NCI-H1436 treated with DMSO at 0.1 percent for 48 hours (cell line): ENCODE measurements at regions not wholly inside any gene's neighbourhood (a gene's known extent, or its start where the extent isn't known, plus 50 kb on each side); places are given as distances from the start of the nearest gene placed in this dataset.

Experiments used
- DNase-seq: peaks from one replicate; lab custom pipeline; 2025; lab: John Stamatoyannopoulos, UW

DNA sequence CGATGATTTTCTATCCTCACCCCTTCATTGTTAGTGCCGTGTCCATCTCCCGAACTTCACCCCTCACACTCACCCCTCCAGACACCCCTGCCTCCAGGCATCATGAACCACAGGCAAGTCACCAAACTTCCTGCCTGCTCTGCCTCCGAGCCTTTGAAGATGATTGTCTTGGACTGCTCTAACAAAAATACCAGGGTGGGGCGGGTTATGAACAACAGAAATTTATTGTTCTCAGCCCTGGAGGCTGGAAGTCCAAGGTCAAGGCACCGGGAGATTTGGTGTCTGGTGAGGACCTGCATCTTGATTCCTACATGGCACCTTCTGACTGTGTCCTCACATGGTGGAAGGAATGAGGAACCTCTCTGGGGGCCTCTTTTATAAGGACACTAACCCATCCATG lies 1508.3 kb downstream of the TBC1D22A start:
- no peak for DNase-seq

DNA sequence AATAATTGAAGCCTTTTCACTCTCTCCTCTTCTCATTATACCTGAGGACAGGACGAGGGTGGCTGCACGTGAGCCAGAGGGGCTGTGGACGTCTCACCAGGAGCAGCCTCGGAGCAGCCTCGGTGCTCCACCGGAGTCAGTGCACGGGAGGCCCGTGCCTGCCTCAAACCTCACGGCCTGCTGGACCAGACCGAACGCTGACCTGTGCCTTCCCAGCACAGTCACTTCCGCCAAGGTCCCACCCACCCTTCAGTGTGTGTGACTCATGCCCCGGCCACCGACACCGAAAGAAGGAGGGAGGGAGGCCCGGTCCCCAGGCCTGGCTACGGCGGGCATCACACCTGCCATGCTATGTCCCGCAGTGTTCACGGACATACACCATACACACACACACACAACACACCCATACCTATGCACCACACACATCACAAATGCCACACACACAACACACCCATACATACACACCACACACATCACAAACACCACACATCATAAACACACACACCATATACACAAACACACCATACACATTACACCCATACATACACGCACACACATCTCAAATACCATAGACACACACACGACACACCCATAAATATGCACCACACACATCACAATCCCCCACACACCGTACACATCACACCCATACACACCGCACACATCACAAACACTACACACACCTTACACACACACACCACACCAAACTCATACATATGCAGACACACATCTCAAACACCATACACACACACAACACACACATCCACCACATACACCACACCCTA lies 1506.5 kb downstream of the TBC1D22A start:
- no peak for DNase-seq

- no peak for DNase-seq
These were observed 1505.8 kb downstream of the TBC1D22A start for GRCh38 chr22:48268293-48268692.

DNA sequence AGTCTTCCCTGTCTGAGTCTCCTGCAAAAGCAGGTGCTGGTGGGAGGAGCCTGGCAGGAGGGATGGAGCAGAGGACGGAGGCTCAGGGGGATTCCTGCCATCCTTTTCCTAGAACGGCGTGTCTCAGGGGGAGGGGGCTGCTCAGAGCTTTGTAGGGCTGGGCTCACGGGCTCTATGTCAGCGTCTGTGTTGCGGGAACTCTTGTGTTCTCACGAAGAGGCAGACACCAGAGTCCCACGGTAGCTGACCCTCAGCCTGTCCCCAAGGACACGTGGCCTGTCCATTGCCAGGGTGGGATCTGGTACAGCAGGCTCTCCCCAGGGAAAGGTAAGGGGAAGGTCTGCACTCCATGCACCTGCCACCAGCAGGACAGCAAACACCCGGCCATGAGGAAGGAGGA lies 1505.2 kb downstream of the TBC1D22A start:
- DNase-seq = no peak

DNA sequence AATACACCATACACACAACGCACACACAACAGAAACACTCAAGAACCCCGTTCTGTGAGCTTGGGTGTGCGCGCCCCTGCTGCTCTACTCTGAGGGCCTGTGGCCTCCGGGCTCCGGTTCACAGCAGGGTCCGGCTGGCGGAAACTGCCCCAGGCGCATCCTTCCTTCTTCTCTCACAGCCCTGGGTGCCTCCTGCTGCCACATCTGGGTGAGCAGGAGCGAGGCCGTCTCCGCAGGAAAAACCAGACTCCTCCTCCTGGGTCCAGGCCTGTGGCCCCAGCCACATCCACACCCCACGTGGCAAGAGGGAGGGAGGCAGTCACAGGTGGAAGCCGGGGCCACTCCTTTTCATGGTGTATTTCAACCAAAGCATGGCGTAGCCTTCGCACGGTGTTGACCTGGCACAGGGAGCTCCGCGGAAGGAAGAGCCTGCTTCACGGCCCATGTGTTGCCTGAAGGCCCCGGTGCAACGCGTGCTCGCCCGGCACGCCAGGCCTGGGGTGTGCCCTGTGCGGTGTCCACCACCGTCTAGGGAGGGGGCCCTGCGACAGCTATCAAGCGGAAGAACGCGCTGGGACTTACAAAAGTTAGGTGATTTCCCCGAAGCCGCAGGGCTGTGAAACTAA lies 1502.7 kb downstream of the TBC1D22A start:
- no peak for DNase-seq

DNA sequence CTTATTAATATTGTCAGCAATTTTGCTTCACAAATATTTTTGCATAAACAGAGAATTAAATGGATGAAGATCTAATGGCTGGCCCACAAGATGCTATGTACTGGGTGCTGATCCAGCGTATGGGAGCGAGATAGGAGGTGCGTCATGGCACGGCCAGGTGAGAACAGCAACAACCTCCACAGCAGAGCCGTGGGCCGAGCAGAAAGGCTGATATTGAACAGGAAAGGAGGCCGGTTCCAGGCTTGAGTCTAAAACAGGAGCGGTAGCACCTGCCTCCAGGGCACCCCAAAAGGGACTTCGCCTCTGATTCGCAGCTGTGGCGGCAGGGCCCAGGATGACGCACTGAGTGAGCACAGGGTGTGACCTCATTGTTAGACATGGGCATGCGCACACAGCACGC lies 1502.1 kb downstream of the TBC1D22A start:
- DNase-seq = no peak

DNA sequence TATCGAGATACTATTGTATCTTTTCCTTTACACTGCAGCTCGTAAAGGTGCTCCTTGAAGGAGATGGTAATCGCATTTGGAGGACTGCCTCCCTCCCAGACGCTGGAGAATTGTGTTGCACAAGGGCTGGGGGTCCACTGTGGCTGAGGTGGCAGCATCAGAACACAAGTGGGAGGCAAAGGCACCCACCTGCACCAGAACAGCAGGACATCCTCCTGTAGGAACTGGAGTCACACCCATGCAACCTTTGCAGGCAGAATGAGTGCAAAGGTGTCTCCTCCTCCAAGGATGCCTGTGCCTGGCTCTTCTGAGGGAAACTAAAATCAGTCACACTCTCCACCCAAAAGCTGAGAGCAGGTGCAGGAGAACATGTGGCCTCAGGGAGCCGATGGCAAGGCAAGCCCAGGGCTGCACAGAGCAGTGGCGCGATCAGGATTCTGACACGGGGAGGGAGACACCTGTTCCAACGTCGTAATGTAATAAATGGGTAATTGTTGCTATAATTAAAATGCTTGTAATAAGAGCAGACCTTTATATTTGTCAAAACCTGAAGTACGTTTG lies 1501.4 kb downstream of the TBC1D22A start:
- no peak for DNase-seq

- DNase-seq = no peak
These were observed 1500.9 kb downstream of the TBC1D22A start for GRCh38 chr22:48263431-48263765.

DNA sequence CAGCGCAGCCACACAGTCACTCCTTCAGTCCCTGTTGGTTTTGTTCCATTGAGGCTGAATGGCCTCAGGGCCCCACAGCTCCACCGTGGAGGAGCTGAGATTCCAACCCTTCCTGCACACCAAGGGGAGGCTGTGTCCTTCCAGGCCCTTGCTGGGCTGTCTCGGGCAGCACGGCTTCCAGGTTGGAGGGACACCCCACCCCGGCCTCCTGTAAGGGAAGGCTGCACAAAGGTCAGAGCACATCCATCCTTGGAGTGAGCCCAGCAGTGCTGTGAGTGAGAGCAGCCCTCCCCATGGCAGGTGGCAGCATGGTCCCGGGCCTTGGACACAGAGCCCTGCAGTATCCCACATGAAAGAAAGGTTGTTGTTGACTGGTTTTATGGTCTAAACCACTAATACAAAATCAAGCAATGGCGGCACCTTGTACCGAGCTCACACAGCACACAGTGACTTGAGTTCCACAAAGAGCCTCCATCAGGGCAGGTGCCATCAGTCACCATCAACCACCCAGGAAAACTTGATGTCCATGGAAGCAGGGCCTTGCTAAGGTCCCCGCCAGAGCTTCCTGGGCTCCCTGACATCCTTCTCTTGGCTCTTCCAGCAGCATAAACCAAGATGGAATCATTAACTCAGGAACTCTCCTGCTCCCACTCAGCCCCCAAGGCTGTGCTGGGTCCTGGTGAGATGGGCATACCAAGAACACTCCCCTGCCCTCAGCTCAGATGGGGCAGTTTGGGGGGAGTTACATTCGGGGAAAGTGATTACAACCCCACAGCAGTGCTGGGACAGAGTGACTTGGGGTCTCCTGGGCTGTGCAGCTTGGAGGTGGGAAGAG lies 1500.4 kb downstream of the TBC1D22A start:
- no peak for DNase-seq

DNA sequence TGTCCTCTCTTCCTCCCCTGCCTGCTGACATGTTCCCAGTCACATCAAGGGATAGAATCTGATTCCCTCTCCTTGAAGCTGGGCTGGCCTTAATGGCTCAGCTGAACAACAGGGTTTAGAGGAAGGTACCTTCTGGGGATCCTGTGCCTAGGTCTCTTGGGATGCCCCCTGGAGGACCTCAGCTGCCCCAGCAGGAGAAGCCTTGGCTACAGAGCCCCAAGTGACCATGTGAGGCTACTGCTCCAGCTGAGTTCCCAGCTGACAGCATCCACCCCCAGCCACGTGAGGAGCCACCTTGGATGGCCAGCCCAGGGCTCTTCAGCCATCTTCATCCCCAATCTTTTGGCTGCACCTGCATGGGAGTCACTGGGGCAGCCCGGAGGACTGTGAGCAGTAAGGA lies 1499.3 kb downstream of the TBC1D22A start:
- no peak for DNase-seq

DNA sequence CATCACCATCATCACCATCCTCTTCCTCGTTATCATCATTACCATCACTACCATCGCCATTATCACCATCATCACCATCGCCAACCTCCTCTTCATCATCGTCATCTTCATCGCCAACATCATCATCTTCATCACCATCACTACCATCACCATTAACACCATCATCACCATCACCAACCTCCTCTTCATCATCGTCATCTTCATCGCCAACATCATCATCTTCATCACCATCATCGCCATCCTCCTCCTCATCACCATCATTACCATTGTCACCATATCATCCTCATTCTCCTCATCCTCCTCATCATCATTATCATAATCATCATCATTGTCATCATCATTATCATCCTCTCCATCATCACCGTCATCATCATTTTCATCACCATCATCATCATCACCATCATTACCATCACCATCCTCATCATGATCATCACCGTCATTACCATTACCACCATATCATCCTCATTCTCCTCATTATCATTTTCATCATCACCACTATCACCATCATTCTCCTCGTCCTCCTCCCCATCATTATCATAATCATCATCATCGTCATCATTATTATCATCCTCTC lies 1498.7 kb downstream of the TBC1D22A start:
- no peak for DNase-seq

- no peak for DNase-seq
These were observed 1497.7 kb downstream of the TBC1D22A start for GRCh38 chr22:48259991-48260670.

GRCh38 chr22:48258811-48259210 lies 1496.4 kb downstream of the TBC1D22A start:
- DNase-seq = no peak

- no peak for DNase-seq
These were observed 1495.7 kb downstream of the TBC1D22A start for GRCh38 chr22:48258064-48258701.

- DNase-seq = no peak
These were observed 1495.2 kb downstream of the TBC1D22A start for GRCh38 chr22:48257685-48258055.

GRCh38 chr22:48256776-48257684 lies 1494.6 kb downstream of the TBC1D22A start:
- DNase-seq = no peak

- DNase-seq = no peak
These were observed 1493.7 kb downstream of the TBC1D22A start for GRCh38 chr22:48256041-48256739.

DNA sequence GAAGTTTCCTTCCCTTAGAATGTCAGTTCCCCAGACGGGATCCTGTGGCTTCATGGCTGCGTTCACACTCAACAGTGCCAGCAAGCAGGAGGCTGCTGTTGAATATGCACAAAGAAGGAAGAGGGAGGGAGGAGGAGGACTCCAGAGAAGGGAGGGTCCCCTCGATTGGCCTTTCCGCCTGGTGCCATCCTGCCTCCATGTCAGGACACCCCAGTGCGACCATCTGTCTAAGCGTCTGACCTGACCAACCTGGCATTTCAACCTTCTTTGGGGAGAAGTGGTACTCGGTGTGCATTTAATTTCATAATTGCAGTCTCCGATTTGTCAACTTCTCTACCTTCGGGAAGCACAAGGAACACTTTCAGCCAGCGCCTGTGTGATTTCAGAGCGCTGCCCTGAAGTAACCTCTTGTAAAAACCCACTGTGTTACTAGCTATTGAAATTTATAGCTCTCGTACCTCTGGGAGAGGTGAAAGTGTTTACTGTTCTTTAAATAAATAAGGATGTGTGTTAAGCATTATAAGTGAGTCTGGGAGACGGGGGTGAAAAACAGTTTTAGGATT lies 1491.9 kb downstream of the TBC1D22A start:
- no peak for DNase-seq

- no peak for DNase-seq
These were observed 1491.1 kb downstream of the TBC1D22A start for GRCh38 chr22:48253573-48253972.
